ENCODE measurements at regions not wholly inside any gene's neighbourhood (a gene's known extent, or its start where the extent isn't known, plus 50 kb on each side); places are given as distances from the start of the nearest gene placed in this dataset.
"Not testable (repeated sequence)": the region's sequence is repeated elsewhere in the genome, so short reads cannot be mapped to it uniquely, and the experiment has no call there.

GRCh38 chr2:237240252-237240651 is 154.6 kb downstream of the COPS8 start:
- no peak for TF ChIP-seq CTCF (IDR thresholded peaks at IDR 0.05; ENCODE audit: low read depth, low read length, missing control alignments)
- no peak overlapping the region for H3K4me3 ChIP-seq (ENCODE audit: low read depth, low read length)
- DNase-seq (ENCODE audit: low read depth), result no peak

- not testable (repeated sequence) for DNase-seq (ENCODE audit: low read depth); H3K4me3 ChIP-seq (ENCODE audit: low read depth, low read length)
Observed at GRCh38 chr2:237240868-237241267, 155.2 kb downstream of the COPS8 start.

GRCh38 chr2:237242091-237242536 is 156.4 kb downstream of the COPS8 start:
- H3K4me3 ChIP-seq (ENCODE audit: low read depth, low read length), result no peak overlapping the region
- TF ChIP-seq CTCF (IDR thresholded peaks at IDR 0.05; ENCODE audit: low read depth, low read length, missing control alignments), result no peak

GRCh38 chr2:237243487-237243886 is 157.8 kb downstream of the COPS8 start:
- no peak for TF ChIP-seq CTCF (IDR thresholded peaks at IDR 0.05; ENCODE audit: low read depth, low read length, missing control alignments)
- no peak for DNase-seq (ENCODE audit: low read depth)
- no peak overlapping the region for H3K4me3 ChIP-seq (ENCODE audit: low read depth, low read length)

More at GRCh38 chr2:237242091-237242536, 156.4 kb downstream of the COPS8 start:
- no peak for DNase-seq (ENCODE audit: low read depth)

GRCh38 chr2:237244178-237244577 is 158.5 kb downstream of the COPS8 start:
- no peak for TF ChIP-seq CTCF (IDR thresholded peaks at IDR 0.05; ENCODE audit: low read depth, low read length, missing control alignments)
- DNase-seq (ENCODE audit: low read depth), result no peak
- no peak overlapping the region for H3K4me3 ChIP-seq (ENCODE audit: low read depth, low read length)

- H3K4me3 ChIP-seq (ENCODE audit: low read depth, low read length), result no peak overlapping the region
- no peak for TF ChIP-seq CTCF (IDR thresholded peaks at IDR 0.05; ENCODE audit: low read depth, low read length, missing control alignments)
- no peak for DNase-seq (ENCODE audit: low read depth)
Observed at GRCh38 chr2:237244976-237245646, 159.4 kb downstream of the COPS8 start.

- DNase-seq (ENCODE audit: low read depth), result no peak
- no peak overlapping the region for H3K4me3 ChIP-seq (ENCODE audit: low read depth, low read length)
- no peak for TF ChIP-seq CTCF (IDR thresholded peaks at IDR 0.05; ENCODE audit: low read depth, low read length, missing control alignments)
Observed at GRCh38 chr2:237250599-237250998, 163.4 kb downstream of the COL6A3 start.
